ENCODE measurements at regions not wholly inside any gene's neighbourhood (a gene's known extent, or its start where the extent isn't known, plus 50 kb on each side); places are given as distances from the start of the nearest gene placed in this dataset.

- peak; percentile 17 for DNase-seq
These were observed 103.8 kb upstream of the GPR26 start for GRCh38 chr10:123562387-123562786.

DNA sequence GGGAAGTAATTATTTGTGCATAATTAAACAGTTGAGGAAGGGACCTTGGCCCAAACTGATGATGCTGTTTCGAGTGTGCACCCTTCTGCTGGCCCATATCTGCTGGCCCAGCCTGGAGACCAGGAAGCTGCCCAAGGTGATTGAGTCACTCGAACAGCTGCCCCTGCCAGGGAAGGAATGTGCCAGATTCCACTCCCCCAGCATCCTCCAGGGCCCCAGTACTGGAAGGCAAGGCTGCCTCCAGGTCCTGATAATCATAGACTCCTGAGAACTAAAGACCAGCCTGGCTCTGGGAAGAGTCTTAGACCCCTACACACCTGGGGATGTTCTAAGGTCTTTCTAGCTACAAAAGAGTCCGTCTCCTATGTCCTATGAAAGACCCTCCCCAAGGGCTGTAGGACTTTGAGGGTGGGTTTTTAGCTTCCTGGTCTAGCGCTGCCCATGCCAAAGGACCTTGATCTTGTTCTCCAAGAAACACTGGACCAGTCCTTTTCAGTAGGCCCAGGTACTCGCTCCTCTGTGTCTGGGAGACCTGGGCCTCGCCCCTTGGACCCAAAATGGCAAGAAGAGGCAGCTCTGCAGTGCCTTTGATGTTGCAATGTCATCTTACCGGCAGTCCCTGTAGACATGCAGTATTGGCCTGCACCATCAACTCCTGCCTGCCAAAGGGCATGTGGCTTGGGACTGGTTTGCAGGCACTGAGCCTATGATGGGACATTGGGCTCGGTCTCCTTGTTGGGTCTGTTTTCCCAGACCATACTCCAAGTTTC is 103.2 kb upstream of the GPR26 start:
- DNase-seq: peak; percentile 55

DNA sequence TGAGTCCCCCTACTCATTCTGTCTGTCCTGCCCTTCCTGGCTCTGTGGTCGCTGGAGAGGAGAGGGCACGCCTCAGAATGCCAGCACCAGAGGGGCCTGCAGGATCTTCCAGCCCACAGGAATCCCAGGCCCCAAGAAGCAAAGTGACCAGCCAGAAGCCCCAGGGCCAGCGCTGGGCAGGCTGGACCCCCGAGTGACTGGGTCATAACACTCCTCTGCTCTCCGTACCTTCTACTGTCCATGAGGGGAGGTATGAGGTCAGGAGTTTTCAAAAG is 102.6 kb upstream of the GPR26 start:
- no peak for DNase-seq

DNA sequence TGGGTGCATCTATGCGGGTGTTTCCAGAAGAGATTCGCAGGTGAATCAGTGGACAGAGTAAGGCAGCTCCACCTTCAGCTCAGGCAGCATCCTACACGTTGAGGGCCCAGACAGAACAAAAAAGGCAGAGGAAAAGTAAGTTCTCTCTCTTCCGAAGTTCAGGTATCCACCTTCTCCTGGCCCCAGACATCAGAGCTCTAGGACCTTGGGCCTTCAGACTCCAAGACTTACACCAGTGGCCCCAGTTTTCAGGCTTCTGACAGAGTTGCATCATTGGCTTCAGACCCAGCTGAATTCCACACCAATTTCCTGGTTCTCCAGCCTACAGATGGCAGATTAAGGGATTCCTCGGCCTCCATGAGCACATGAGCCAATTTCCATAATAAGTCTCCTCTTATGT is 102.2 kb upstream of the GPR26 start:
- DNase-seq: peak; percentile 52

- DNase-seq: no peak
These were observed 101.5 kb upstream of the GPR26 start for GRCh38 chr10:123564631-123565030.

- no peak for DNase-seq
These were observed 100.2 kb upstream of the GPR26 start for GRCh38 chr10:123565691-123566660.

DNA sequence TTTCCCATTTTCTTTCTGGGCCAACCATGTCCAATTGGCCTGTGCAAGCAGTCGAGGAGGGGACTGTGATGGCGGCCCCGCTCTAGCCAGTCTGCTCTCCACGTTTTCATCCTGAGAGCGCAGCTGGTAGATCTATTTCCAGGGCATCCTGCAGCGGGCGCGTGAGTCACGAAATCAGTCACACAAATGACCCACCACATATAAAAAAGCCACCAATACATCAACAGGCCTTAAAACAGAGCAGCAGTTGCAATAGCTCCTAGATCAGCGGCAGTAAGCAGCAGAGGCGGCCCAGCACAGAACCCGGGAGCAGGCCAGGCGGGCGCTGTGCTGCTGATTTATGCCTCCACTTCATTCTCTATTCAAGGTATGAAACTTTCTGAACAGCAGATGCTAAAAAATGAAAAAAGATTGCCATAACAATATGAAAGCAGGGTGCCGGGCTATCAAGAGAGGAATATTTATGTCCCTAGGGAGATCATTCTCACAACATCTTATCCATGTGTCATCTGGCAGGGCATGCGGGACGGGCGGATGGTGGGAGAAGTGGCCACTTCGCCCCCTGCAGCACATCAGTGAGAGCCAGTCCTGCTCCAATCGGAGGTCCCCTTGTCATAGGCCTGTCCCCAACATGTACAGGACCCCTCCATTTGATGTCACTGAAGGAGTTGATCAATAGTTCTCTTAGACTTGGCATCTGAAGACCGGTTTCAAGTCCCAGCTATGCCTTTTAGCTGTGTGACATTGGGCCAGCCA is 98.0 kb upstream of the GPR26 start:
- DNase-seq: peak; percentile 35

- DNase-seq: peak; percentile 19
These were observed 97.4 kb upstream of the GPR26 start for GRCh38 chr10:123568751-123569150.

- peak; percentile 45 for DNase-seq
These were observed 96.6 kb upstream of the GPR26 start for GRCh38 chr10:123569436-123570035.

DNA sequence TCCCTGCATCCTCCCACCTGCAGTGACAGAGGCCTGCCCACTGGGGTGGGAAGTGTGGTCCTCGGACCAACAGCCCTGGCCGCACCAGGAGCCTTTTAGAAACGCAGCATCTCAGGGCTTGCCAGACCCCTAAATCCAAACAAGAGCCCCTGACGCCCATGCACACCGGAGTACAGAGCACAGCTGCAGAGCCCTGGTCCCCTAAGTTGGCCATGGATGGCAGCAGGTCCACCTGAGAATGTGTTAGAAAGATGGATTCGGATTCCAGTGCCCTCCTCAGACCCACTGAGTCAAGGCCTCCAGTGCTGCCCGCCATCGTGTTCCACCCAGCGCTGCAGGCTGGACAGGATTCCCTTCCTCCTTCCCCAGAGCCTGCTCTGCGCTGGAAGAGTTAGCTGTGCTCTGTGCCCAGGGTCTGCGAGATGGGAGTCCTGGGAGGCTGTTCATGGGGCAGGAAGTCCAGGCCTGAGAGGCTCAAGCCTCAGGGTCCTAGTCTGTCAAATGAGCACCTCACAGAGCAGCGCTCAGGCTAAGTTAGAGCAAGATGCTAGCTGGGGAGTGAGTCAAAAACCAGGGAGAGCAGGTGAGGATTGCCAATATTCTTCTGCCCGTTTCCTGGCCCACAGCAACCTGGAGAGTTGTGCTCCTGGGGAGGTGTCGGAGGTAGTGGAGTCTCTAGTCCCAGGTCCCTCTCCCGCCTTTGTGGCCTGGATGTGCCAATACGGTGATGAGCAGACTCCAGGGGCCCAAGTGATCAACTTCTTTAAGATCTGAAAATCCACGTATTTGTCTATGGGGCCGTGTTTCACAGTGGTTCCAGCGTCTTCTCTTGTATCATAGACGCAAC is 95.9 kb upstream of the GPR26 start:
- peak; percentile 47 for DNase-seq

- DNase-seq: peak; percentile 34
These were observed 95.1 kb upstream of the GPR26 start for GRCh38 chr10:123570898-123571515.

GRCh38 chr10:123571978-123572377 is 94.2 kb upstream of the GPR26 start:
- peak; percentile 12 for DNase-seq

- peak; percentile 94 for DNase-seq
These were observed 92.7 kb upstream of the GPR26 start for GRCh38 chr10:123573236-123574108.

- DNase-seq: peak; percentile 36
These were observed 92.0 kb upstream of the GPR26 start for GRCh38 chr10:123574109-123574698.

DNA sequence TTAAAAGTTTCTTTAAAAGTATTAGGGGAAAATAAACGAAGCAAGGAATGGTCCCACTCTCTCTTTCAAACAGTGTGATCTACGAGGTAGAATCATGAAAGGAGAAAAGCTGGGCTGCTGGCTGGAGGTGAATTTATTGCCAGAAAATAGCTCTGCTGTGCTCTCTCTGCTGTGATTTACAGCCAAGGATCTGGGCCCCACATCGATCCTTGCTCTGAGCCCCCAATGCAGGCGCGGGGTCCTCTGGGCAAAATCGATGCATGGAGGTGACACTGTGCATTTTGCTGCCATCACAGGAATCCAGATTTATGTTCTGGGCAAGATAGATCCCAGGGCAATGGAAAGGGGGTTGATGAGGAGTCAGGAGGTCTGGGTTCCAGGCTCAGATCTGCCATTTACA is 91.0 kb upstream of the GPR26 start:
- DNase-seq: peak; percentile 11

DNA sequence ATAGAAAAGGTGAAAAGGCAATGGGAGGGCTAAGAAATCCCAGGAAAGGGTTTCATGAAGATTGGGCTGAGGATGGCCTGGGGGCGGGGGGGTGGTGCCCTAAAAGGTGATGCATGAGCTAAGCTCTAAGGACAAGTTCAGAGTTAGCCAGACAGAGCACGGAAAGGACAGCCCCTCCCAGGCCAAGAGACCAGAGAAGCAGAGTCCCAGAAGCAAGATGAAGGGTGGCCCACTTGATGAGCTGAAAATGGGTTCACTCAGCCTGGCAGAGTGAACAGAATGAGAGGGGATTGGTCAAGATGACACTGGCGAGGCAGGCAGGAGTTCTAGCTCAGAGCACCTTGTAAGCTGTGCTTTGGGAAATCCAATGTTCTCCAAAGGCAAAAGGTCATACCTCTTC is 89.4 kb upstream of the GPR26 start:
- DNase-seq: peak; percentile 22

GRCh38 chr10:123577921-123578461 is 88.2 kb upstream of the GPR26 start:
- peak; percentile 24 for DNase-seq

DNA sequence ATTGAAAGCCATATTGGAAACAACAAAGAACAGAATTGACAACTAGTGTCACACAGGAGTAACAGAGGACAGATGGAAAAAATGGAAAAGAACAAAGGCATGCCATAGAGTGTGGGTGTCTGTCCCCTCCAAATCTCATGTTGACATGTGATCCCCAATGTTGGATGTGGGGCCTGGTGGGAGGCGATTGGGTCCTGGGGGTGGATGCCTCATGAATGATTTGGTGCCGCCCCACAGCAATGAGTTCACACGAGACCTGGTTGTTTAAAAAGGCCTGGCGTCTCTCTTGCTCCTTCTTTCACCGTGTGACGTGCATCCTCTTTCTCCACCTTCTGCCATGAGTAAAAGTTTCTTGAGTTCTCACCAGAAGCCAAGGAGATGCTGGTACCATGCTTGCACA is 87.4 kb upstream of the GPR26 start:
- DNase-seq: peak; percentile 26

DNA sequence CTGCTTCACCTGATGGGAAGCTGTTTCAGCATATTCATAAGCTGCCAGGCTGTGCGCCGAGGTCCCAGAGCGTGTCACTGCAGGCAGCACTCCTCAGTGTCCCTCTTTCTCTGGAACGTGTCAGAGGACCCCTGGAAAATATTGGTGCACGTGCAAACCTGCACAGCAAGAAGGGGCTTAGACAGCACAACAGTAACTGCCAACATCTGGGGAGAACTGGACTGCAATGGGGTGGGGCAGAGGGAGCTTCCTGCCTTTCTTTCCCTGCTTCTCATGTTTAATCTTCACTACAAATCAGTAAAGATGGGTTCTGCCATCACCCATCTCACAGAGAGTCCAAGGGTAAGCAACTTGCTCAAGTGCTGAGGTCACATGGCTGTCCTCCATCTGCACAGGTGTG is 86.5 kb upstream of the GPR26 start:
- DNase-seq: peak; percentile 39

DNA sequence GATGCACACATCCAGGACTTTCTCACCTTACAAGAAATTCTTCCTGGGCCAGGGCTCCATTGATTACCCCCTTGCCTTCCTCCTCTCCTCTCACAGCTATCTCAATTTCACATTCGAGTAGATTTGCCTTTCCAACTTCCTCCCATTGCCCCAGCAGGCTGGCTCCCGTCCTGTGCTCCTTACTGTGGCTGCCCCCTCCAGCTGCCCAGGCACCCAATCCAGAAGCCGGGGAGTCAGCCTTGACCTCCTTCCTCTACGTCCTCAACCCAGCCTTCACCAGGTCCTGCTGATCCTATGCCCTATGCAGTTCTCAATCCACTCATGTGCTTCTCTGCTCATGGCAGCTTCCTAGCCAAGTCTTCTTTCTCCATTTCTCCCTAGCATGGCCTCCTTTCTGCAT is 85.7 kb upstream of the GPR26 start:
- DNase-seq: peak; percentile 42
